PC-9 (cell line): ENCODE measurements at regions not wholly inside any gene's neighbourhood (a gene's known extent, or its start where the extent isn't known, plus 50 kb on each side); places are given as distances from the start of the nearest gene placed in this dataset.
A peak's percentile ranks its signal among the peaks of the same experiment; 100 is the strongest.

ENCODE experiments used
- BruUV-seq: library from RNA; stranded (reverse); fragments of 400-500 nt; replicated peaks from 2 replicates; lab custom pipeline; 2021; lab: Mats Ljungman, UMichigan
- CTCF ChIA-PET: fragments of 300-600 bp; sonication (Branson Sonifier 250); formaldehyde crosslinking; loops from one replicate; lab custom pipeline; 2022; ENCODE audit warnings: antibody characterized with exemption; lab: Charles Lee
- POLR2A ChIA-PET: fragments of 300-600 bp; sonication (Branson Sonifier 250); formaldehyde crosslinking; loops from one replicate; lab custom pipeline; 2022; ENCODE audit warnings: antibody characterized with exemption; ENCODE audit not compliant: unreplicated experiment; lab: Charles Lee
- DNase-seq, 2 experiments: peaks; one replicate each; pipeline versions ENCODE4 v3.0.0 to v3.0.0-alpha.2; 2015 to 2022; ENCODE audit warnings: mixed read lengths in 1 of 2
- H2AFZ ChIP-seq: fragments of 200-600 bp; sonication (generic); 2 replicates; pipeline ENCODE4 v1.8.1; 2017; ENCODE audit warnings: antibody characterized with exemption
- H3F3A ChIP-seq: fragments of 200-600 bp; sonication (generic); 2 replicates; pipeline ENCODE4 v1.8.1; 2017; ENCODE audit warnings: antibody characterized with exemption, mild to moderate bottlenecking, low read depth; ENCODE audit not compliant: insufficient read depth
- H3K27ac ChIP-seq: fragments of 200-600 bp; sonication (generic); 2 replicates; pipeline ENCODE4 v1.6.1; 2016; ENCODE audit warnings: mixed run types
- H3K27me3 ChIP-seq: fragments of 200-600 bp; sonication (generic); 2 replicates; pipeline ENCODE4 v1.6.1; 2016; ENCODE audit warnings: low read depth, mixed run types; ENCODE audit not compliant: insufficient read depth
- H3K36me3 ChIP-seq: fragments of 200-600 bp; sonication (generic); 2 replicates; pipeline ENCODE4 v1.6.1; 2016; ENCODE audit warnings: low read depth, mixed run types
- H3K4me1 ChIP-seq: fragments of 200-600 bp; sonication (generic); replicated peaks from 2 replicates; pipeline ENCODE4 v1.6.1; 2016; ENCODE audit warnings: mixed run types; ENCODE audit not compliant: insufficient read depth
- H3K4me2 ChIP-seq: fragments of 200-600 bp; sonication (generic); 2 replicates; pipeline ENCODE4 v1.6.1; 2017; ENCODE audit warnings: mixed run types
- H3K4me3 ChIP-seq: fragments of 200-600 bp; sonication (generic); 2 replicates; pipeline ENCODE4 v1.6.1; 2016; ENCODE audit warnings: mixed run types
- H3K79me2 ChIP-seq: fragments of 200-600 bp; sonication (generic); 2 replicates; pipeline ENCODE4 v1.6.1; 2017; ENCODE audit warnings: low read depth, mixed run types
- H3K9me2 ChIP-seq: fragments of 200-600 bp; sonication (generic); 2 replicates; pipeline ENCODE4 v1.8.1; 2017; ENCODE audit warnings: mild to moderate bottlenecking; ENCODE audit not compliant: insufficient read depth
- H3K9me3 ChIP-seq: fragments of 200-600 bp; sonication (generic); 2 replicates; pipeline ENCODE4 v1.8.1; 2016; ENCODE audit warnings: low read depth; ENCODE audit not compliant: insufficient read depth
- H4K20me1 ChIP-seq: fragments of 200-600 bp; sonication (generic); 2 replicates; pipeline ENCODE4 v1.8.1; 2017; ENCODE audit not compliant: insufficient read depth
- EZH2 ChIP-seq: fragments of 200-600 bp; sonication (generic); IDR thresholded peaks from 2 replicates; pipeline ENCODE4 v1.8.0; 2017; ENCODE audit warnings: antibody characterized with exemption, low read depth
- intact Hi-C: fragments of 100-400 bp; cut with micrococcal nuclease; formaldehyde crosslinking; loops from one replicate; pipeline ENCODE4 v1.10.0; 2022; ENCODE audit not compliant: unreplicated experiment
- TF ChIP-seq, protein P1 (sequence below): fragments of 200-600 bp; sonication (generic); conservative IDR thresholded peaks from 2 replicates; pipeline ENCODE4 v1.6.1; 2017; ENCODE audit warnings: mixed run types, antibody characterized with exemption, mild to moderate bottlenecking, moderate library complexity

DNA sequence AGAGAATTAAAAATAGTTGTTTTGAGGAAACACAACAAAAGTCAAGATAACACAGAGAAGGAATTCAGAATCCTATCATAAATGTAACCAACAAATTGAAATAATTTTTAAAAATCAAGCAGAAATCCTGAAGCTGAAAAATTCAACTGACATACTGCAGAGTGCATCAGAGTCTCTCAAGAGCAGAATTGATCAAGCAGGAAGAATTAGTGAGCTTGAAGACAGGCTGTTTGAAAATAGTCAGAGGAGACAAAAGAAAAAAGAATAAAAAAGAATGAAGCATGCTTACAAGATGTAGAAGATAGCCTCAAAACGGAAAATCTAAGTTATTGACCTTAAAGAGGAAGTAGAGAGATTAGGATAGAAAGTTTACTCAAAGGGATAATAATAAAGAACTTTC, 65.8 kb upstream of the PPP2R5C start:
- intact Hi-C loops = no loop called here
- Histone ChIP-seq H2AFZ (no peak overlapping the region), H3K27ac (no peak overlapping the region), H3F3A (no peaks in the 10 kb centered on the region), H3K36me3 (no peaks in the 10 kb centered on the region), H3K4me2 (no peak overlapping the region), H3K9me2 (no peaks in the 10 kb centered on the region), H3K79me2 (no peaks in the 10 kb centered on the region), H3K9me3 (no peaks in the 10 kb centered on the region), H3K4me3 (no peak overlapping the region), H3K27me3 (no peaks in the 10 kb centered on the region), H4K20me1 (no peaks in the 10 kb centered on the region), H3K4me1 (no peaks in the 10 kb centered on the region)
- DNase-seq = no peak
- TF ChIP-seq, protein P1, sequence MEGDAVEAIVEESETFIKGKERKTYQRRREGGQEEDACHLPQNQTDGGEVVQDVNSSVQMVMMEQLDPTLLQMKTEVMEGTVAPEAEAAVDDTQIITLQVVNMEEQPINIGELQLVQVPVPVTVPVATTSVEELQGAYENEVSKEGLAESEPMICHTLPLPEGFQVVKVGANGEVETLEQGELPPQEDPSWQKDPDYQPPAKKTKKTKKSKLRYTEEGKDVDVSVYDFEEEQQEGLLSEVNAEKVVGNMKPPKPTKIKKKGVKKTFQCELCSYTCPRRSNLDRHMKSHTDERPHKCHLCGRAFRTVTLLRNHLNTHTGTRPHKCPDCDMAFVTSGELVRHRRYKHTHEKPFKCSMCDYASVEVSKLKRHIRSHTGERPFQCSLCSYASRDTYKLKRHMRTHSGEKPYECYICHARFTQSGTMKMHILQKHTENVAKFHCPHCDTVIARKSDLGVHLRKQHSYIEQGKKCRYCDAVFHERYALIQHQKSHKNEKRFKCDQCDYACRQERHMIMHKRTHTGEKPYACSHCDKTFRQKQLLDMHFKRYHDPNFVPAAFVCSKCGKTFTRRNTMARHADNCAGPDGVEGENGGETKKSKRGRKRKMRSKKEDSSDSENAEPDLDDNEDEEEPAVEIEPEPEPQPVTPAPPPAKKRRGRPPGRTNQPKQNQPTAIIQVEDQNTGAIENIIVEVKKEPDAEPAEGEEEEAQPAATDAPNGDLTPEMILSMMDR = no peak
- TF ChIP-seq EZH2 = no peak
- ChIA-PET POLR2A (interaction anchor here (0.7 to 0.9 kb wide), 2 partner anchors 256 to 1434 kb away, joined by 3 to 5 read pairs; no protein-coding TSS in a partner anchor), CTCF (interaction anchor here (0.5 kb wide), 1 partner anchor 114 kb away, joined by 8 read pairs; no protein-coding TSS in a partner anchor)
- BruUV-seq = no TSS peak

DNA sequence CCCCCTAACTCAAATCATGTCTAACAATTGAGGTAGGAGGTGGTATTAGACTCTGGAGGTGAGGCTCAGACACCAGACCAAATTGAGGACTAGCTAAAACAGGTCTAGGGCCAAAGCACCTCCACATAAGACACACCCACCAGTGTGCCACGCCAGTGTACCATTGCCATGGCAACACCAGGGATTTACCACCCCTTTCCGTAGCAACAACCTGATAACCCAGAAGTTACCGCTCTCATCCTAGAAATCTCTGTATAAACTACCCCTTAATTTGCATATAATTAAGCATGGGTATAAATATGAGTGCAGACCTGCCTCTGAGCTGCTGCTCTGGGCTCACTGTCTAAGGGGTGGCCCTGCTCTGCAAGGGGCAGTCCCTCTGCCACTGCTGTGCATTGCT, 57.4 kb upstream of the PPP2R5C start:
- BruUV-seq = no TSS peak
- CTCF ChIA-PET = interaction anchor here (0.5 kb wide), 1 partner anchor 534 kb away, joined by 4 read pairs; no protein-coding TSS in a partner anchor
- DNase-seq = peak in 1 of 2 experiments; percentile 36
- H3K4me1 ChIP-seq = peaks cover 17% of the 10 kb centered on the region
- intact Hi-C loops = loop anchor here (10.0 kb wide), 2 partner anchors 531 to 611 kb away; partner anchors contain the start of gene ZNF839
- no peaks in the 10 kb centered on the region for H3K9me3 ChIP-seq
- no peaks in the 10 kb centered on the region for H4K20me1 ChIP-seq
- H2AFZ ChIP-seq = no peak overlapping the region
- no peak overlapping the region for H3K27ac ChIP-seq
- POLR2A ChIA-PET = no interaction called here
- H3K4me3 ChIP-seq = no peak overlapping the region
- H3K36me3 ChIP-seq = no peaks in the 10 kb centered on the region
- no peak for TF ChIP-seq EZH2
- TF ChIP-seq, protein P1 = no peak
- H3K9me2 ChIP-seq = no peaks in the 10 kb centered on the region
- H3F3A ChIP-seq = peaks cover 19% of the 10 kb centered on the region
- H3K4me2 ChIP-seq = no peak overlapping the region
- no peaks in the 10 kb centered on the region for H3K79me2 ChIP-seq
- H3K27me3 ChIP-seq = no peaks in the 10 kb centered on the region

DNA sequence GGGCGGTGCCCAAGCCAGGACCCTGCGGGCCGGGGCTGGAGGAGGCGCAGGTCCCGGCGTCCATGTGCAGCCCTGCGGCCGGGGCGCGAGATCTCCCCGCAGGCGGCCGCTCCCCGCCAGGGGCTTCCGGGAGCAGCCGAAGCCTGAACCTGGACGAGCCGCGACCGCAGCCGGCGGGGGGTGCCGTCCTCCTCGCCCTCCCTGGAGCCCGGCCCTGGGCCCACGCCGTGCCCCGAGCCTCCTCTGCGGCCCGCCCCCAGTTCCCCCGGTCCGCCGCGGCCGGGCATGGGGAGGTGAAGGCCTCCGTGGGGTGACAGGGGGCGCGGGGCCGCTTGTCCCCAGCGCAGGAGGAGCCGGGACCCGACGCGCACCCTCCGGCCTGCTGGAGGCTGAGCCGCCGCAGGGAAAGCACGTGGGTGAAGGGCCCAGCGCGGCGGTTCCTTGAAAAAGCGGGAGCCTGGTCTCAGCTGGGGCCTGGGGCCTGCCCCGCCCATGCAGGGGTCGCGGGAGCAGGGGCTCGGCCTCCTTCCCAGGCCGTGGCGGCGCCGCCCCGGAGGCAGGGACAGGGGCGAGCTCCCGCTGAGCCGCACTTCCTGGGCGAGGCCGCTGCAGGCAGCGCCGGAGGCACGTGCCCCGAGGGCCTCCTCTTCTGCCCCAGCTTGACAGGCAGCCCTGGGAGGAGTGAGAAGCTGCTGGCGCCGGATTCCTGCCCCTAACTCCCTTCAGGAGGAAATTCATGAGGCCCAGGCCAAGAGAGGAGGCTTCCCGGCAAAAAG, 55.6 kb upstream of the PPP2R5C start:
- Histone ChIP-seq H3K4me1 (peaks cover 28% of the 10 kb centered on the region), H3K4me2 (peak overlapping the region; percentile 51), H3K9me3 (no peaks in the 10 kb centered on the region), H3K9me2 (no peaks in the 10 kb centered on the region), H3K27ac (peak overlapping the region; percentile 48), H2AFZ (no peak overlapping the region; the same call in 1 of the 2 replicates), H3K36me3 (no peaks in the 10 kb centered on the region), H3F3A (peaks cover 31% of the 10 kb centered on the region), H3K4me3 (peak overlapping the region; percentile 32; the same call in 1 of the 2 replicates), H4K20me1 (no peaks in the 10 kb centered on the region), H3K27me3 (no peaks in the 10 kb centered on the region), H3K79me2 (no peaks in the 10 kb centered on the region)
- BruUV-seq = no TSS peak
- peak; percentile 61 to 92 for DNase-seq
- POLR2A ChIA-PET = interaction anchor here (0.5 to 0.6 kb wide), 3 partner anchors 104 to 1077 kb away, joined by 3 to 36 read pairs (median 3); no protein-coding TSS in a partner anchor
- intact Hi-C loops = loop anchor here (2.0 to 10.0 kb wide), 4 partner anchors 243 to 609 kb away; partner anchors contain the start of gene ZNF839
- TF ChIP-seq, protein P1 = no peak
- TF ChIP-seq EZH2 = no peak
- CTCF ChIA-PET = interaction anchor here (1.0 to 2.5 kb wide), 2 partner anchors 65 to 1156 kb away, joined by 8 to 30 read pairs; no protein-coding TSS in a partner anchor
